MCF 10A (cell line): ENCODE measurements at regions not wholly inside any gene's neighbourhood (a gene's known extent, or its start where the extent isn't known, plus 50 kb on each side); places are given as distances from the start of the nearest gene placed in this dataset.

Source experiments
- BruUV-seq: library from RNA; stranded (reverse); fragments of 400-500 nt; replicated peaks from 2 replicates; lab custom pipeline; 2021; lab: Mats Ljungman, UMichigan
- CTCF ChIA-PET: fragments of 300-600 bp; sonication (Branson Sonifier 250); formaldehyde crosslinking; extraction: SDS; loops from one replicate; lab custom pipeline; 2021; ENCODE audit warnings: antibody characterized with exemption, inconsistent platforms; lab: Yijun Ruan, JAX
- POLR2A ChIA-PET: fragments of 300-600, 350-650 bp; sonication (Branson Sonifier 250); formaldehyde crosslinking; extraction: SDS; loops from one replicate; lab custom pipeline; 2020; ENCODE audit warnings: antibody characterized with exemption, inconsistent platforms; lab: Yijun Ruan, JAX
- DNase-seq: peaks from one replicate; pipeline ENCODE4 v3.0.0-alpha.2; 2018; ENCODE audit not compliant: unreplicated experiment
- H3K27ac Mint-ChIP-seq: one replicate; pipeline ENCODE4 v1.8.0; 2022; ENCODE audit warnings: mild to moderate bottlenecking, low read depth, mixed read lengths; ENCODE audit not compliant: unreplicated experiment
- H3K27me3 Mint-ChIP-seq: one replicate; pipeline ENCODE4 v1.8.0; 2022; ENCODE audit warnings: mixed read lengths; ENCODE audit not compliant: insufficient read depth, unreplicated experiment
- H3K36me3 Mint-ChIP-seq: one replicate; pipeline ENCODE4 v1.8.0; 2022; ENCODE audit warnings: mild to moderate bottlenecking, moderate library complexity, mixed read lengths; ENCODE audit not compliant: insufficient read depth, unreplicated experiment
- H3K4me1 Mint-ChIP-seq: one replicate; pipeline ENCODE4 v1.8.0; 2022; ENCODE audit warnings: mixed read lengths; ENCODE audit not compliant: insufficient read depth, unreplicated experiment
- H3K4me3 Mint-ChIP-seq: one replicate; pipeline ENCODE4 v1.8.0; 2022; ENCODE audit warnings: mild to moderate bottlenecking, moderate library complexity, mixed read lengths; ENCODE audit not compliant: unreplicated experiment
- H3K9me3 Mint-ChIP-seq: one replicate; pipeline ENCODE4 v1.8.0; 2022; ENCODE audit warnings: mixed read lengths; ENCODE audit not compliant: unreplicated experiment
- CTCF ChIP-seq: fragments of 200-600 bp; IDR thresholded peaks from one replicate; pipeline ENCODE4 v1.8.0; 2022; ENCODE audit warnings: antibody characterized with exemption, mild to moderate bottlenecking; ENCODE audit not compliant: unreplicated experiment
- intact Hi-C: fragments of 100-400 bp; cut with micrococcal nuclease; formaldehyde crosslinking; loops from 2 replicates; pipeline ENCODE4 v1.14.1; 2022

DNA sequence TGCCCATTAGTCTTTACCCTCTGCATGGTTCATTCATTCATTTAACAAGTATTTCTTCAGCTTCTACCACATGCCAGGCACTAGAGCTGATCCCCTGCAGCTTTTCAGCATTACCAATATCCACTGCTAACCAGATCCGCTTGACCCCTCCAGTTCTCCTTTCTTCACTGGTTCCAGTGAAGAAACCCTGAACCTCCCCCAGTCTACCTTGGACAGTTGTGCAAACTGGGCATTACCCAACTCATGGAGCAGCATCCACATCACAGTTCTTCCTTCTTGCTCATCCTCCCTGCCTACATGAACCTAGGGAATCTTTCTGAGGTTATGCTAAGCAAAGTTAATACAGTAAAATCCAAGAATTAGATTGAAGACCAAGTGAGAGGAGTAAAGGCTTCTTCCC lies 78.7 kb upstream of the SERP2 start:
- H3K9me3 Mint-ChIP-seq, result no peaks in the 10 kb centered on the region
- no TSS peak for BruUV-seq
- no peak for TF ChIP-seq CTCF
- no peak overlapping the region for H3K27ac Mint-ChIP-seq
- peaks cover 34% of the 10 kb centered on the region for H3K4me1 Mint-ChIP-seq
- intact Hi-C loops, result no loop called here
- POLR2A ChIA-PET, result interaction anchor here (0.6 to 2.5 kb wide), 6 partner anchors 15 to 141 kb away, joined by 3 to 8 read pairs (median 4); no protein-coding TSS in a partner anchor
- no peak overlapping the region for H3K4me3 Mint-ChIP-seq
- peaks cover 16% of the 10 kb centered on the region for H3K36me3 Mint-ChIP-seq
- no peaks in the 10 kb centered on the region for H3K27me3 Mint-ChIP-seq
- DNase-seq, result peak; percentile 16
- CTCF ChIA-PET, result interaction anchor here (0.8 to 1.0 kb wide), 2 partner anchors 27 to 136 kb away, joined by 3 read pairs; no protein-coding TSS in a partner anchor

- intact Hi-C loops, result no loop called here
- Mint-ChIP-seq H3K4me3 (no peak overlapping the region), H3K36me3 (peaks cover 12% of the 10 kb centered on the region), H3K27ac (no peak overlapping the region), H3K9me3 (no peaks in the 10 kb centered on the region), H3K4me1 (peaks cover 54% of the 10 kb centered on the region), H3K27me3 (no peaks in the 10 kb centered on the region)
- no peak for TF ChIP-seq CTCF
- BruUV-seq, result no TSS peak
- ChIA-PET POLR2A (interaction anchor here (0.6 to 1.9 kb wide), 6 partner anchors 10 to 139 kb away, joined by 3 to 6 read pairs (median 3); no protein-coding TSS in a partner anchor), CTCF (interaction anchor here (0.8 to 1.0 kb wide), 2 partner anchors 14 to 249 kb away, joined by 3 to 4 read pairs; no protein-coding TSS in a partner anchor)
- DNase-seq, result no peak
Observed at GRCh38 chr13:44296856-44297255, 76.8 kb upstream of the SERP2 start.

GRCh38 chr13:44298314-44298713 lies 75.3 kb upstream of the SERP2 start:
- no peaks in the 10 kb centered on the region for H3K9me3 Mint-ChIP-seq
- peaks cover 60% of the 10 kb centered on the region for H3K4me1 Mint-ChIP-seq
- peak; percentile 12 for DNase-seq
- intact Hi-C loops, result no loop called here
- no peak overlapping the region for H3K4me3 Mint-ChIP-seq
- POLR2A ChIA-PET, result interaction anchor here (0.5 to 1.2 kb wide), 2 partner anchors 8 to 11 kb away, joined by 3 to 4 read pairs; no protein-coding TSS in a partner anchor
- no peak for TF ChIP-seq CTCF
- no peaks in the 10 kb centered on the region for H3K27me3 Mint-ChIP-seq
- no TSS peak for BruUV-seq
- CTCF ChIA-PET, result no interaction called here
- H3K36me3 Mint-ChIP-seq, result peaks cover 10% of the 10 kb centered on the region
- H3K27ac Mint-ChIP-seq, result no peak overlapping the region

- intact Hi-C loops, result no loop called here
Observed at GRCh38 chr13:44299152-44299943, 74.3 kb upstream of the SERP2 start.

More at GRCh38 chr13:44299152-44299943, 74.3 kb upstream of the SERP2 start:
- ChIA-PET POLR2A (interaction anchor here (0.7 to 5.0 kb wide), 9 partner anchors 10 to 258 kb away, joined by 3 to 110 read pairs (median 10); no protein-coding TSS in a partner anchor), CTCF (no interaction called here)
- peak overlapping the region; percentile 88 for H3K27ac Mint-ChIP-seq
- H3K27me3 Mint-ChIP-seq, result no peaks in the 10 kb centered on the region
- H3K4me3 Mint-ChIP-seq, result no peak overlapping the region
- peaks cover 10% of the 10 kb centered on the region for H3K36me3 Mint-ChIP-seq
- BruUV-seq, result no TSS peak
- TF ChIP-seq CTCF, result no peak
- peaks cover 55% of the 10 kb centered on the region for H3K4me1 Mint-ChIP-seq
- H3K9me3 Mint-ChIP-seq, result no peaks in the 10 kb centered on the region
- DNase-seq, result peak; percentile 5
